Right lobe of liver (tissue), 6 donors: ENCODE measurements at regions not wholly inside any gene's neighbourhood (a gene's known extent, or its start where the extent isn't known, plus 50 kb on each side); places are given as distances from the start of the nearest gene placed in this dataset.
"Not testable (repeated sequence)": the region's sequence is repeated elsewhere in the genome, so short reads cannot be mapped to it uniquely, and the experiment has no call there.

Source experiments
- ATAC-seq, 4 donors: fragments of 200-7000 bp; cut with Tn5 transposase; one replicate each; pipeline ENCODE4 v1.9.1; 2020; ENCODE audit warnings: mild to moderate bottlenecking in 4 of 4, moderate library complexity in 4 of 4
- DNase-seq, 3 donors: peaks; one replicate each; pipeline ENCODE4 v3.0.0-alpha.2; 2020
- H3K27ac ChIP-seq, 3 donors: fragments of 200-600 bp; one replicate each; pipeline ENCODE4 v1.8.0; 2022
- H3K27me3 ChIP-seq, 2 donors: fragments of 200-600 bp; one replicate each; pipeline ENCODE4 v1.8.0; 2022
- H3K36me3 ChIP-seq, 4 donors: fragments of 200-600 bp; sonication (generic) in 1 of 4; one replicate each; pipeline versions ENCODE4 v1.5.1 to v1.8.0; 2017 to 2022; ENCODE audit warnings: control low read depth in 1 of 4
- H3K4me1 ChIP-seq, 4 donors: fragments of 200-600 bp; sonication (generic) in 1 of 4; one replicate each; pipeline versions ENCODE4 v1.5.1 to v1.8.0; 2017 to 2022; ENCODE audit warnings: control low read depth in 1 of 4
- H3K4me3 ChIP-seq, 3 donors: fragments of 200-600 bp; one replicate each; pipeline ENCODE4 v1.8.0; 2022
- H3K9me3 ChIP-seq, 4 donors: fragments of 200-600 bp; sonication (generic) in 1 of 4; one replicate each; pipeline versions ENCODE4 v1.5.1 to v1.8.0; 2017 to 2022; ENCODE audit warnings: control low read depth in 1 of 4
- CTCF ChIP-seq, 4 donors: fragments of 200-600 bp in 3 of 4; fragments of 450-650 bp in 1 of 4; IDR thresholded peaks; one replicate each; pipeline versions ENCODE4 v1.5.1 to v1.8.0; 2016 to 2022; ENCODE audit warnings: antibody characterized with exemption in 4 of 4, mild to moderate bottlenecking in 2 of 4
- POLR2A ChIP-seq: fragments of 450-650 bp; IDR thresholded peaks from one replicate; pipeline ENCODE4 v1.6.1; 2017; ENCODE audit warnings: antibody characterized with exemption, mild to moderate bottlenecking
- WGBS: methylation state at CpG from one replicate; pipeline ENCODE4 v1.1.6; 2018; ENCODE audit warnings: low coverage, low lambda C conversion rate; ENCODE audit not compliant: insufficient coverage; ENCODE audit errors: missing lambda C conversion rate; 5-methylcytosine and 5-hydroxymethylcytosine counted together
- intact Hi-C, 2 donors: fragments of 100-400 bp; cut with DNase I; formaldehyde crosslinking; loops; one replicate each; pipeline versions ENCODE4 v1.11.2 to v1.14.1; 2022
- donor health status: DM: no; HTN: yes; CAD: no.
- donor health status: DM: no; HTN: no; CAD: no.
- donor health status: DM: no; HTN: no; CAD: no.
- donor health status: DM: no; HTN: yes; CAD: no.
- donor health status: DM: no; HTN: yes; CAD: no.

- H3K9me3 ChIP-seq, H3K27ac ChIP-seq, DNase-seq, H3K4me1 ChIP-seq, H3K4me3 ChIP-seq, intact Hi-C loops, H3K27me3 ChIP-seq: not testable (repeated sequence)
- H3K36me3 ChIP-seq: peaks cover 0 to 16% (median 2%) of the 10 kb centered on the region in 4 donors
- WGBS: 98% methylated on average over 3 of the region's 7 CpGs
- ATAC-seq: peak in 2 of 4 donors; percentile 13 to 24
Measured at GRCh38 chr6:57946084-57946768, 628.8 kb downstream of the PRIM2 start.

- intact Hi-C loops, H3K4me1 ChIP-seq, DNase-seq, H3K9me3 ChIP-seq, H3K27me3 ChIP-seq, H3K4me3 ChIP-seq, H3K27ac ChIP-seq: not testable (repeated sequence)
- peaks cover 0 to 16% (median 2%) of the 10 kb centered on the region in 4 donors for H3K36me3 ChIP-seq
- 94% methylated on average over 6 of the region's 11 CpGs for WGBS
- ATAC-seq: peak in 1 of 4 donors; percentile 37
Measured at GRCh38 chr6:57946769-57947091, 629.3 kb downstream of the PRIM2 start.

DNA sequence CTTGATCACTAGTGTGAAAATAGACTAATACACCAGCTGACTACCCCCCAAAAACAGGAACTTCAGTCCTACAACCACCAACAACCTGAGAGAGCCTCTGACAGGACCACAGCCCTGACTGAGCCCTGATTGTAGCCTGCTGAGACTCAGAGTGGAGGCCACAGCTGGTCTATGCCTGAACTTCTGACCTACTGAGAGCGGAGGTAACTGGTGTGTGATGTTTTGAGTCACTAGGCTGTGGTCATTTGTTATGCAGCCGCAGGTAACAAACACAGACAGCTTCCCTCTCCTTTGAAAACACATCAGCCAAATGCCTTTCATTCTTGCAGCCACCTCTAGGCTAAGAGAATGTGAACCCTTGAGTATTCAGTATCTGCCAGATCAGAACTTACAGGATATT lies 631.1 kb downstream of the PRIM2 start:
- ATAC-seq, H3K4me1 ChIP-seq, H3K4me3 ChIP-seq, DNase-seq, H3K27ac ChIP-seq, H3K27me3 ChIP-seq, intact Hi-C loops, H3K9me3 ChIP-seq: not testable (repeated sequence)
- H3K36me3 ChIP-seq: peaks cover 0 to 16% (median 2%) of the 10 kb centered on the region in 4 donors
- no CpG with 5 or more reads among the region's 2 CpGs for WGBS

DNA sequence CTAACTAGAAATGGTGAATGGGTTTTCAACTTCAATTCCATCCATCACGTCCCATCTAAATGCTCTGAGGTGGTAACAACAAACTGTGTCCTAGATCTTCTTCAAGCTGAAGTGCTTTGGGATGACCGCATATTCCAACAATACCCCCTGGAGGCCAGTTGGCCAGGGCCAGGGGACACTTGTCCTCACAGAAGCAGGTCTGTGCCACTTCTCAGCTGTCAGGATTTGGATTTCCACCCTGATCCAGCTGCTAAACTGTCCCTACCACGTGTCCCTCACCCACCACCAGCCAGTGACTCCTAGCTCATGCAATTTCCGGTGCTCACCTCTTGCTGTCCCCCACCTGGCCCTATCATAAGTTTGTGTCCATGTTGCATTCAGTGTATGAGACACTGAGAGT lies 633.0 kb downstream of the PRIM2 start:
- intact Hi-C loops, DNase-seq, H3K4me3 ChIP-seq, ATAC-seq, H3K4me1 ChIP-seq, H3K27ac ChIP-seq, H3K9me3 ChIP-seq, H3K27me3 ChIP-seq: not testable (repeated sequence)
- WGBS: 88% methylated on average over 1 of the region's 4 CpGs
- H3K36me3 ChIP-seq: peaks cover 0 to 16% (median 2%) of the 10 kb centered on the region in 4 donors

DNA sequence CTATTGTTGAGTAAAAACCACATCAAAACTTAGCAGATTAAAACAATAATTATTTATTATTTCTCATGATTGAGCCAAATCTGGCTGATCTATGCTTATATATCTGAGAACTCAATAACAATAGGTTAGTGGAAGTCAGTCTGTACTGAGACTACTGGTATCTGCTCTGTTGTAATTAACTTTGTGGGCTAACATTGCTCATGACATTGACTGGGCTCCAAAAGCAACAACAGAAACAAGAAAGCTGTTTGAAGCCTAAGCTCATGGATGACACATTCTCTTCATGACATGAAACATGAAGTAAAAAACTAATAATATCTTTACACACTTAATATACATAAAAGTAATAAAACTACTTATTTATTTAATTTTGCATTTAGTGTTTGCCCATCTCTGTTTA lies 649.3 kb downstream of the PRIM2 start:
- ATAC-seq, H3K4me3 ChIP-seq, H3K9me3 ChIP-seq, H3K36me3 ChIP-seq, DNase-seq, intact Hi-C loops, H3K27me3 ChIP-seq, H3K27ac ChIP-seq, H3K4me1 ChIP-seq: not testable (repeated sequence)

- intact Hi-C loops, H3K36me3 ChIP-seq: not testable (repeated sequence)
- 87% methylated on average over 4 of the region's 4 CpGs for WGBS
Measured at GRCh38 chr6:57971956-57972355, 654.5 kb downstream of the PRIM2 start.

DNA sequence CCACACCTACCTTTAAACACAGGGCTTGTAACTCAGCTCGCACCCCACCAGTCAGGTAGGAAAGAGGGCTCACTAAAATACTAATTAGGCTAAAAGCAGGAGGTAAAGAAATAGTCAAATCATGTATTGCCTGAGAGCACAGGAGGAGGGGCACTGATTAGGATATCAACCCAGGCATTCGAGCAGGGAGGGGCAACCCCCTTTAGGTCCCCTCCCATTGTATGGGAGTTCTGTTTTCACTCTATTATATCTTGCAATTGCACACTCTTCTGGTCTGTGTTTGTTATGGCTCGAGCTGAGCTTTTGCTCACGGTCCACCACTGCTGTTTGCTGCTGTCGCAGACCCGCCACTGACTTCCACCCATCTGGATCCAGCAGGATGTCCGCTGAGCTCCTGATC lies 657.2 kb downstream of the PRIM2 start:
- no peaks in the 10 kb centered on the region for H3K36me3 ChIP-seq
- no peaks in the 10 kb centered on the region for H3K27me3 ChIP-seq
- no peak overlapping the region for H3K27ac ChIP-seq
- WGBS: 76% methylated on average over 5 of the region's 7 CpGs
- H3K4me1 ChIP-seq: no peaks in the 10 kb centered on the region
- intact Hi-C loops: no loop called here
- no peak for TF ChIP-seq CTCF (IDR thresholded peaks at IDR 0.05)
- no peak for TF ChIP-seq POLR2A
- DNase-seq (no peak), ATAC-seq (no peak)
- H3K4me3 ChIP-seq: no peak overlapping the region
- H3K9me3 ChIP-seq: no peaks in the 10 kb centered on the region

More at GRCh38 chr6:57971956-57972355, 654.5 kb downstream of the PRIM2 start:
- not testable (repeated sequence) for H3K4me3 ChIP-seq, DNase-seq, H3K4me1 ChIP-seq, H3K9me3 ChIP-seq, H3K27ac ChIP-seq, H3K27me3 ChIP-seq, ATAC-seq

GRCh38 chr6:57975127-57975526 lies 657.7 kb downstream of the PRIM2 start:
- intact Hi-C loops, H3K27me3 ChIP-seq, DNase-seq, H3K4me3 ChIP-seq, H3K9me3 ChIP-seq, H3K27ac ChIP-seq, H3K4me1 ChIP-seq, H3K36me3 ChIP-seq, ATAC-seq: not testable (repeated sequence)
- WGBS: 84% methylated on average over 9 of the region's 10 CpGs

- intact Hi-C loops, H3K36me3 ChIP-seq, H3K27ac ChIP-seq, DNase-seq, H3K27me3 ChIP-seq, H3K4me3 ChIP-seq, H3K9me3 ChIP-seq, ATAC-seq, H3K4me1 ChIP-seq: not testable (repeated sequence)
- whole genome bisulfite sequencing: 19% methylated on average over 1 of the region's 1 CpG
Measured at GRCh38 chr6:57976371-57976770, 658.9 kb downstream of the PRIM2 start.

GRCh38 chr6:57983603-57984002 lies 666.2 kb downstream of the PRIM2 start:
- H3K4me1 ChIP-seq, DNase-seq, H3K36me3 ChIP-seq, ATAC-seq, H3K27ac ChIP-seq, intact Hi-C loops, H3K9me3 ChIP-seq, H3K27me3 ChIP-seq, H3K4me3 ChIP-seq: not testable (repeated sequence)
- 0% methylated on average over 1 of the region's 1 CpG for WGBS

DNA sequence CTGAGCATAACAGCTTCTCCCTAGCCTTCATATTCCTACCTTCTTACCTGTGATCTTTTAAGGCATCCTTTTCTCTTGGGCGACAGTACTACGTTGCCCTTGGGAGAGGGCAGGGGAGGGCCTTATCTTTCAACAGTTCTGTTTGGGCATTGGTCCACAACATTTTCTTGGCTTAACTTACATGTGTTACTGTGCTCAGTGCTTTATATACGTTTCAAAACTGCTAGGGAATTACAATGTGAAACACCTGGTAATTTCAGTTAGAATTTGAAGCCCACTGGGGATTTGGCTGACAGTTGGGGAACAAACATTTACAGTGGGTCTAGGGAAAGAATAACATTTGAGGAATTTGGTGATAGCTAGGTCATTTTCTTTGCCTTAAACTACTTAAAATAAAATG lies 667.1 kb downstream of the PRIM2 start:
- H3K4me1 ChIP-seq, ATAC-seq, H3K9me3 ChIP-seq, H3K27me3 ChIP-seq, H3K36me3 ChIP-seq, H3K27ac ChIP-seq, H3K4me3 ChIP-seq, intact Hi-C loops, DNase-seq: not testable (repeated sequence)
- 29% methylated on average over 2 of the region's 3 CpGs for WGBS
